ENCODE measurements at regions not wholly inside any gene's neighbourhood (a gene's known extent, or its start where the extent isn't known, plus 50 kb on each side); places are given as distances from the start of the nearest gene placed in this dataset.

DNA sequence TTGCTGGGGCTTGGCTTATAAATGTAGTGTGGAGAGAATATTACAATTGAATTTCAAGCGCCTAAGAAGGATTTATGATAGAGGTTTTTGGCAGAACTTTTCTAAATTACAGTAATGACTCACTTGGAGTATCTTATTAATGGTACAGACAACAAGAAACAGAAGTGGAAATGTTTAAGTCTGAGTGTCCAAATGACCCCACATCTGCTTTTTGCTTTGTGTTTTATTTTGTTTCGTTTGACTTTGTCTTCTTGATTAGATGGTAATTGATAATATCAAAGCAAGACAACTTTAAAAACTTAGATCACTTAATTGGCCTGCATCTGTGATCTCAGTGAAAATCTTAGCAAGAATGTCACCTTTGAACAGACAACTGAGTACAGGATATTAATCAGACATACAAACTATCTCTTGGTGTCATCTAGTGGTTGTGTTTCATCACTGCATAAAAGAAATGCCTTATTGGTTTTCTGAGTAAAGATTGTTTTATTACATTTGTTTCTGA lies 577.4 kb downstream of the ISL1 start:
- TF ChIP-seq, protein P1, sequence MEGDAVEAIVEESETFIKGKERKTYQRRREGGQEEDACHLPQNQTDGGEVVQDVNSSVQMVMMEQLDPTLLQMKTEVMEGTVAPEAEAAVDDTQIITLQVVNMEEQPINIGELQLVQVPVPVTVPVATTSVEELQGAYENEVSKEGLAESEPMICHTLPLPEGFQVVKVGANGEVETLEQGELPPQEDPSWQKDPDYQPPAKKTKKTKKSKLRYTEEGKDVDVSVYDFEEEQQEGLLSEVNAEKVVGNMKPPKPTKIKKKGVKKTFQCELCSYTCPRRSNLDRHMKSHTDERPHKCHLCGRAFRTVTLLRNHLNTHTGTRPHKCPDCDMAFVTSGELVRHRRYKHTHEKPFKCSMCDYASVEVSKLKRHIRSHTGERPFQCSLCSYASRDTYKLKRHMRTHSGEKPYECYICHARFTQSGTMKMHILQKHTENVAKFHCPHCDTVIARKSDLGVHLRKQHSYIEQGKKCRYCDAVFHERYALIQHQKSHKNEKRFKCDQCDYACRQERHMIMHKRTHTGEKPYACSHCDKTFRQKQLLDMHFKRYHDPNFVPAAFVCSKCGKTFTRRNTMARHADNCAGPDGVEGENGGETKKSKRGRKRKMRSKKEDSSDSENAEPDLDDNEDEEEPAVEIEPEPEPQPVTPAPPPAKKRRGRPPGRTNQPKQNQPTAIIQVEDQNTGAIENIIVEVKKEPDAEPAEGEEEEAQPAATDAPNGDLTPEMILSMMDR (IDR thresholded peaks at IDR 0.05), result peak; percentile 78
- TF ChIP-seq ZFX (IDR thresholded peaks at IDR 0.05; ENCODE audit: borderline replicate concordance), result no peak
